GM18870 (cell line): ENCODE measurements at regions not wholly inside any gene's neighbourhood (a gene's known extent, or its start where the extent isn't known, plus 50 kb on each side); places are given as distances from the start of the nearest gene placed in this dataset.
"Not testable (repeated sequence)": the region's sequence is repeated elsewhere in the genome, so short reads cannot be mapped to it uniquely, and the experiment has no call there.

Experiments
- ATAC-seq: cut with Tn5 transposase; IDR thresholded peaks from one replicate; pipeline ENCODE4 v1.9.1; 2021; ENCODE audit warnings: moderate library complexity; ENCODE audit not compliant: unreplicated experiment

GRCh38 chr7:16369855-16370254, 51.5 kb downstream of the CRPPA start:
- ATAC-seq = no peak

- ATAC-seq = not testable (repeated sequence)
Measured at GRCh38 chr7:16369309-16369708, 52.0 kb downstream of the CRPPA start.

GRCh38 chr7:16368885-16369284, 52.5 kb downstream of the CRPPA start:
- ATAC-seq = no peak

DNA sequence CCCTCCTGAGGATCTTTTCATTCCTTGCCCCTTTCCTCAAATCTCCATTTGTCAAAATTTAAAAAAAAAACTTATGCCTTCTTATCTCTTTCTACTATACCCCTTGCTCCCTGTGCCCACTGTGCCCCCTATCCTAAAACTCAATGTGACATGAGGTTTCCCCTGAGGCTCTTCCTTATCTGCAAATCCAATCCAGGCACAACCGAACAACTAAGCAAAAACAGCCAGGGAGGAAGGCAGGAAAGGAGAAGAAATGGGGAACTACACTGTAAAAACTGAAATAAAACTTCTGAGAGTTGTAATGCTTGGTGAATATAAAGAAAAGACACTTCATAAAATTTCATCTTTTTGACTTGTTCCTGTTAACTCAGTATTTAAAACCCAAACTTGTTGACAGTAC, 54.2 kb downstream of the CRPPA start:
- ATAC-seq = no peak

GRCh38 chr7:16365952-16366351, 55.4 kb downstream of the CRPPA start:
- ATAC-seq = no peak

DNA sequence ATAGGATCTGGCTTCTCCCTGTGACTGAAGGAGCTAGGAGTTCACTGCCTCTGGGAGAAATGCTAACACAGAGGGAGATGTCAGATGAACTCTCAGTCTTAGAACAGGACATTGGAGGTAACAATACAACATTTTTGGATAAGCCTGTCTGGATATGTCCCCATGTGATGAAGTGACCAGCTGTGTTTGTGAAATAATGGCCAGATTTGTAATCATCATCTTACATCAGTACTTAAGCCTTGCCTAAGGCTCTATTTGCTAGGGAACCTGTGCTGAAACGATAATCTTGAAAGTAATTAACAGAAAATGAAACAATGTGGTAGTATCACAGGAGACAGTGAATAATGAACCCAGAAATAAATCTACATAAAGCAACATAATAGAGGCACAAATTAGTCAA, 56.2 kb downstream of the CRPPA start:
- peak; percentile 60 for ATAC-seq

DNA sequence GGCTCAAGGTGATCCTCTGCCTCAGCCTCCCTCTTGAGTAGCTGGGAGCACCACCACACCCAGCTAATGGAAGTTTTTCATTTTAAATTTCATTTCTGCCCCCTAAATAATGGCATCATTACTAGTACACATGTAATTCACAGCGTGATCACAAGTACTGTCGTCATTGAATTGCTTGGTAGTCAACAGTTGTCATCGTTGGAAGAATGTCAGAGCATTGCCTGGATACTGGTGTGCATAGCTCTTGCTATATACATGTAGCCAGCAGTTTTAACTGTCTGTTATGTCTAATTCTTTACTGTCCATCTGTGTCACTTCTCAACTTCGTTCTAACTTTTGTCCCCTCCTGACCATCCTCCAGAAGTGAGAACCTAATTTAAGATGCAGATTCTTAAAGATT, 62.1 kb downstream of the CRPPA start:
- ATAC-seq = no peak

- no peak for ATAC-seq
Measured at GRCh38 chr7:16357921-16358320, 63.4 kb downstream of the CRPPA start.

DNA sequence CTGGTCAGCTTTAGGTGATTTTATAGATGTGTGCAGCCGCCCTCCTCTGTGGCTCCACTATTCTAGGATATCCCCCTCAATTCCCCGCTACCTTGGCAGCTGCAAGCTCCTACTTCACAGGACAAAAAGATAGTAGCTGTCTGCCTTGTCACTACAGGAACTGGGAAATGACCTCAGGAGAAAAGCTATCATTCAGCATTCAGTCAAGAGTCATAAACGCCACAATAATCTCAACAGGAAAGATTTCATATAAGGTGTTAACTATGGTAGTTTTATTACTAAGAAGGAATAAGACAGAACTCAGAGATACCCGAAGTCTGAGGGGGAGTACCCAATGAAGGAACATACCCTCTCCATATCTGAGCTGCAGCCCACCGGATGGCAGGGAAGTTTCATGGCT, 63.9 kb downstream of the CRPPA start:
- no peak for ATAC-seq

GRCh38 chr7:16356301-16356958, 64.9 kb downstream of the CRPPA start:
- no peak for ATAC-seq

DNA sequence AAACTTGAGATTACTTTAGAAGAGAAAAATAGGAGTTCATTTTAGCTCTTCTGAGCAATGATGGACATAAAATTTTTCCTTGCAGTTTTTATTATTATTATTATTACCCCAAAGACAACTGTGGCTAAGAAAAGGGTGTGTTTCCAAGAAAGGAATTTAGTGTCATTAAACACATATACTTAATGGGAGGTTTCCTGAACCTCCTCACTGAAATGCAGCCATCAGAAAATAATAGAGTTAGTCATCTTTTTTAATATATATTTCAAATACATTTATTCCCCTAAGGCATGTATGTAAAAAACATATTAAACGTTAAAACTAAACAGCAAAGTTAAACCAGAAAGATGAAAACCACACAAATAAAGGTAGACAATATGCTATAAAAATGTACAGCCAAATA, 66.8 kb downstream of the CRPPA start:
- ATAC-seq = no peak

GRCh38 chr7:16353226-16353625, 68.1 kb downstream of the CRPPA start:
- no peak for ATAC-seq

- ATAC-seq = peak; percentile 84
Measured at GRCh38 chr7:16350634-16351033, 70.7 kb downstream of the CRPPA start.

DNA sequence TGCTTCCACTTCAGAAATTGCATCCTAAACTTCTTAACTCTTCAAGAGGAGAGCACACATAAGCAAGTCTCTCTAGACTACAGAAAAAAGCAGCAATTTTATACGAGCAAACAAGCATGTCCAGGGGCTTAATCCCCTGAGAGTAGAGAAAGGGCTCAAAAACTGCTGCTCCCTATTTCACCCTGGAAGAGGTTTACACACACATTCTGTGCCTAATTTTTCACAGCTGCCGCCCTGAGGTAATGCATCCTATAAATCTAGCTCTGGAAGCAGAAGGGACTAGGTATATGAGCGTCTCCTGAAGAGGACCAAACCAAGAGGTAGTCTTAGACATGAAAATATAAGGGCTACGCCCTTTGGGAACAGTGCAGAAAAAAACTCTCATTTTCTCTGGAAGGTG, 73.1 kb downstream of the CRPPA start:
- no peak for ATAC-seq

- ATAC-seq = no peak
Measured at GRCh38 chr7:16347827-16348192, 73.5 kb downstream of the CRPPA start.

DNA sequence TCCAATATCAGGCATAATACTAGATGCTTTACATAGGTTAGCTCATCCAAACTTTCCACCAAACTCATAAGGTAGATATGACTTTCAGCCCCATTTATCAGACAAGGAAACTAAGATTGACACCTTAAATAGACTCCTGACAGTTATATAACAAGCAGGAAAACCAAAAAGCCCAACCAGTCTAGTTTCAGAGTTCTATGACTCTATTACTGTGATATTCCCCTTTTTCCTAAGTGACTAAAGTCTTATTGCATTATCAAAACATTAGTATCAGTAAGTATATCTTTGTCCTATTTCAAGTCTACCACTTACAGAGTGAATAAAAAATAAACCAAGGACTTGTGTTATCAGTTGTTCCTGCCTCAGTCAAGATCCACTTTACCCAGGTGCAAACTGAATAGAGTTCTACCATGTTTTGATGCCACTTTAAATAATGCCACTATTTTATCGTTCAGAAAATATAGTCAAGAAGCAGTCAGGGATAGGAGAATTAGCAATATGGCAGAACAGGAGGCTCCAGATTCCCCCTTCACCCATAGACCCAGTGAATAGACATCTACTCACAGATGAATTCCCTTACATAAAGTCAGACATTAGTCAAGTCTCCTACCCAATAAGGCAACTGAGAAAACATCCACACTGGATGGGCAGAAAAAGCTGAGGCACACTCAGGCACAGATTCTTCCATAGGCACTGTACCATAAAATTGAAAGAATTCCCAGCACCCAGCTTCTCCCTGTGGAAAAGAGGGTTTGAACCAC, 74.1 kb downstream of the CRPPA start:
- ATAC-seq = no peak

DNA sequence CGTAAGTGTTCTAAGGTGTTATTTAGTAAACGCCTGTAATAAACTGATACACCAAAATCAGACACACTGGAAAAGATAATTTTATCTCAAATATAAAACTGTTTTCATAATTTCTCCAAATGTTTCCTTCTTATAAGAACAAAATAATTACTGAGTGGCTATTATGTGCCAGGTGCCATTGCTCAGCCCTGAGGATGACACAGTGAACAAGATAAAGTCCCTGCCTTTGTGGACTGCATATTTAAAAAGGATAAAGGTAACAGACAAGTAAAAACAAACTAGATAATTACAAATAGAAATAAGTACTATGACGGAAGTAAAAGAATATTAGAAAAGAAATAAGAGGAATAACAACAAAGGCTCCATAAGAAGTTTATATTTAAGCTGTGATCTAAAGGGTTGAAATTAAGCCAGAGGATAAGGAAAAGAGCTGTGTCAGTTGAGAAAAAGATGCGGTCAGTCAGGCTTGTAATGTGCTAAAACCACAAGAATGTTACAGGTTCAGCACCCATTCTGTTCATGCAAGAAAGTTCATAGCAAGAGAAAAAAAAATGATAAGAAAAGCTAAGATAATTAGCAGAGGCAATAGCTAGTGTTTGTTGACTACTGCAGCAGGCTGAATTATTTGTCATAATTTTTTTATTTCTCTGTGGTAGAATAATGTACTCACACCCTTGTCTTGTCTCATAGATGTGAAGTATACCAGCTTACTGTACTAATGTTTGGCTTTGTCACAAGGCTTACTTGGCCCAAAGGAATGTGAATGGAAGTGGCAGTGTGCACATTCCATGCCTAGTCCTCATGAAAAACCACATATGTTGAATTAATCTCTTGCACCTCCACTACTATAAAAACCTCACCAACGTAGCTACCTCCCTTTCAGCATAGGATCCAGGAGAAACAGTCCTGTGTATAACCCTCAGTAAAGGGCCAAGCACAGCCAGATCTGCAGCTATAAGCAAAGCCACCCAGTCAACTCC, 75.1 kb downstream of the CRPPA start:
- ATAC-seq = peak; percentile 56

GRCh38 chr7:16344927-16345326, 76.4 kb downstream of the CRPPA start:
- no peak for ATAC-seq

DNA sequence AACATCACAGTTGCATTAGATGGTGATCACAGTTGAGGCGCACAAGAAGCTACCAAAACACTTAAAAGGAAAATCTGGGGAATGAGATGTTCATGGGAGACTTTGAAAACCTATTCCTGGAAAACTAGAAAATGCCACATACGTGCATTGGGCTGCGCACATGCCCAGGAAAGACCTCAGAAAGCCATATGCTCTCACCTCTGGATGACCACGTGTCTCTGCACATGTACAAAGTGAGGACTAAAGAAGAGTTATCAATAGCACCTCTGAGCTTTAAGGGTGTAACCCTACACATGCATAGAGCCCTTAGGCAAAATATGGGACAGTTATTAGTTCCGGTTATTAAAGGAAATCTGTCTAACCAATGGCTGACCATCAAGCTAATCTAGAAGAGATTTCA, 77.7 kb downstream of the CRPPA start:
- ATAC-seq = no peak

DNA sequence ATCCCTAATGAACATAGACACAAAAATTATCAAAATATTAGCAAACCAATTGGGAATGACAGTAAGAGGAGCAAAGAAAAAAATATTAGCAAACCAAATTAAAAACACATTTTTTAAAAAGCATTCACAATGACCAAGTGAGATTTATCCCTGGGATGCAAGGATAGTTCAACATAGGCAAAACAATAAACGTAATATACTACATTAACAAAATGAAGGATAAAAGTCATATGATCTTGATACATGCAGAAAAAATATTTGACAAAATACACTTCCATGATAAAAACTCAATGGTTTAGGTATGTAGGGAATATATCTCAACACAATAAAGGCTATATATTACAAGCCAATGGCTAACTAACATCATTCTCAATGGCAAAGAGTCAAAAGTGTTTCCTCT, 83.3 kb downstream of the CRPPA start:
- ATAC-seq = no peak

- no peak for ATAC-seq
Measured at GRCh38 chr7:16326106-16326505, 95.2 kb downstream of the CRPPA start.

GRCh38 chr7:16323313-16323712, 98.0 kb downstream of the CRPPA start:
- no peak for ATAC-seq
